ENCODE measurements at regions not wholly inside any gene's neighbourhood (a gene's known extent, or its start where the extent isn't known, plus 50 kb on each side); places are given as distances from the start of the nearest gene placed in this dataset.

- TF ChIP-seq CTCF (IDR thresholded peaks at IDR 0.05; ENCODE audit: low read depth, low read length) (no peak), EZH2phosphoT487 (IDR thresholded peaks at IDR 0.05; ENCODE audit: low read depth) (no peak)
Measured at GRCh38 chr7:33711231-33712019, 193.9 kb upstream of the BMPER start.

All from OCI-LY3 (cell line).